ENCODE measurements at regions not wholly inside any gene's neighbourhood (a gene's known extent, or its start where the extent isn't known, plus 50 kb on each side); places are given as distances from the start of the nearest gene placed in this dataset.

- BruUV-seq (replicated peaks) = no TSS peak
- in situ Hi-C loops (cut with MboI) (no loop called here), intact Hi-C loops (cut with micrococcal nuclease; ENCODE audit: unreplicated experiment) (no loop called here)
- ChIA-PET POLR2A (interaction anchor here (0.5 to 0.6 kb wide), 2 partner anchors 139 to 146 kb away, joined by 3 to 5 read pairs; no protein-coding TSS in a partner anchor), RAD21 (ENCODE audit: unreplicated experiment) (no interaction called here), CTCF (no interaction called here), SMC1A (ENCODE audit: uncharacterized antibody, unreplicated experiment) (interaction anchor here (6.0 to 6.5 kb wide), 2 partner anchors 24 to 30 kb away, joined by 38 to 43 read pairs; no protein-coding TSS in a partner anchor)
- no peaks in the 10 kb centered on the region for H3K36me3 ChIP-seq (ENCODE audit: control insufficient read depth in 2 of 2, insufficient read depth in 2 of 2, low read length in 1 of 2)
- no peak overlapping the region for H2AFZ ChIP-seq (ENCODE audit: control insufficient read depth, low read depth, low read length)
- DNase-seq (ENCODE audit: low read depth, low spot score) = no peak
- no peak overlapping the region for H3K4me3 ChIP-seq
- no peak for ATAC-seq
- H3K79me2 ChIP-seq (ENCODE audit: control insufficient read depth, insufficient read depth, low read length) = no peaks in the 10 kb centered on the region
- 47% methylated on average over 8 of the region's 8 CpGs for WGBS (ENCODE audit: insufficient coverage, insufficient replicate concordance, low lambda C conversion rate, missing lambda C conversion rate)
- no peak for FAIRE-seq
- H4K20me1 ChIP-seq (ENCODE audit: control insufficient read depth, insufficient read depth) = no peaks in the 10 kb centered on the region; the same call in 1 of the 2 replicates
- TF ChIP-seq IKZF1 (conservative IDR thresholded peaks at IDR 0.05) (peak; percentile 40), MEF2A (IDR thresholded peaks at IDR 0.05; ENCODE audit: insufficient read depth, low read depth, low read length) (no peak), BCL3 (IDR thresholded peaks at IDR 0.05; ENCODE audit: borderline replicate concordance, insufficient read depth, low read depth, low read length, poor library complexity, severe bottlenecking) (no peak), JUNB (IDR thresholded peaks at IDR 0.05) (no peak), MTA2 (IDR thresholded peaks at IDR 0.05; ENCODE audit: low read depth) (no peak), PBX3 (IDR thresholded peaks at IDR 0.05; ENCODE audit: insufficient replicate concordance, low read depth, low read length) (no peak), NR2C1 (IDR thresholded peaks at IDR 0.05) (no peak), NBN (IDR thresholded peaks at IDR 0.05) (no peak), MYC (IDR thresholded peaks at IDR 0.05; ENCODE audit: insufficient read depth, insufficient read length, insufficient replicate concordance, low read length, severe bottlenecking) (no peak), RELB (IDR thresholded peaks at IDR 0.05; ENCODE audit: low read depth) (no peak), ZNF24 (IDR thresholded peaks at IDR 0.05) (no peak), ZNF384 (IDR thresholded peaks at IDR 0.05; ENCODE audit: borderline replicate concordance, low read depth, low read length) (no peak), BMI1 (IDR thresholded peaks at IDR 0.05; ENCODE audit: borderline replicate concordance) (peak; percentile 46; the same call in 1 of the 2 replicates)
- H3K27me3 ChIP-seq (replicated peaks in 1 of 2; ENCODE audit: control insufficient read depth in 2 of 2, insufficient read depth in 2 of 2, low read length in 1 of 2) = no peaks in the 10 kb centered on the region
- H3K9ac ChIP-seq (ENCODE audit: control insufficient read depth, insufficient read depth, low read length) = no peak overlapping the region
- H3K4me2 ChIP-seq (ENCODE audit: control insufficient read depth, insufficient read depth) = no peak overlapping the region
- peaks cover 11% of the 10 kb centered on the region for H3K4me1 ChIP-seq (ENCODE audit: control insufficient read depth, insufficient read depth, low read length)
- H3K9me3 ChIP-seq (replicated peaks; ENCODE audit: control insufficient read depth, insufficient read depth, low read length) = no peaks in the 10 kb centered on the region
- H3K27ac ChIP-seq (ENCODE audit: control insufficient read depth, insufficient read depth) = no peak overlapping the region
Observed at GRCh38 chr6:150717419-150717818, 117.7 kb downstream of the PLEKHG1 start.

Measured in GM12878 (cell line).